ENCODE measurements at regions not wholly inside any gene's neighbourhood (a gene's known extent, or its start where the extent isn't known, plus 50 kb on each side); places are given as distances from the start of the nearest gene placed in this dataset.
"Not testable (repeated sequence)": the region's sequence is repeated elsewhere in the genome, so short reads cannot be mapped to it uniquely, and the experiment has no call there.

GRCh38 chr14:105600195-105600938 is 74.0 kb downstream of the TMEM121 start:
- TF ChIP-seq, protein P1, sequence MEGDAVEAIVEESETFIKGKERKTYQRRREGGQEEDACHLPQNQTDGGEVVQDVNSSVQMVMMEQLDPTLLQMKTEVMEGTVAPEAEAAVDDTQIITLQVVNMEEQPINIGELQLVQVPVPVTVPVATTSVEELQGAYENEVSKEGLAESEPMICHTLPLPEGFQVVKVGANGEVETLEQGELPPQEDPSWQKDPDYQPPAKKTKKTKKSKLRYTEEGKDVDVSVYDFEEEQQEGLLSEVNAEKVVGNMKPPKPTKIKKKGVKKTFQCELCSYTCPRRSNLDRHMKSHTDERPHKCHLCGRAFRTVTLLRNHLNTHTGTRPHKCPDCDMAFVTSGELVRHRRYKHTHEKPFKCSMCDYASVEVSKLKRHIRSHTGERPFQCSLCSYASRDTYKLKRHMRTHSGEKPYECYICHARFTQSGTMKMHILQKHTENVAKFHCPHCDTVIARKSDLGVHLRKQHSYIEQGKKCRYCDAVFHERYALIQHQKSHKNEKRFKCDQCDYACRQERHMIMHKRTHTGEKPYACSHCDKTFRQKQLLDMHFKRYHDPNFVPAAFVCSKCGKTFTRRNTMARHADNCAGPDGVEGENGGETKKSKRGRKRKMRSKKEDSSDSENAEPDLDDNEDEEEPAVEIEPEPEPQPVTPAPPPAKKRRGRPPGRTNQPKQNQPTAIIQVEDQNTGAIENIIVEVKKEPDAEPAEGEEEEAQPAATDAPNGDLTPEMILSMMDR (IDR thresholded peaks at IDR 0.05): not testable (repeated sequence)
- TF ChIP-seq POLR2A (IDR thresholded peaks at IDR 0.05): not testable (repeated sequence)
